GM13977 (cell line): ENCODE measurements at regions not wholly inside any gene's neighbourhood (a gene's known extent, or its start where the extent isn't known, plus 50 kb on each side); places are given as distances from the start of the nearest gene placed in this dataset.
"Not testable (repeated sequence)": the region's sequence is repeated elsewhere in the genome, so short reads cannot be mapped to it uniquely, and the experiment has no call there.

Experiments used
- DNase-seq: peaks from one replicate; pipeline ENCODE4 v3.0.0; 2012; ENCODE audit warnings: low spot score
- in situ Hi-C: fragments of 300-500 bp; cut with MboI; formaldehyde crosslinking; loops from one replicate; pipeline ENCODE4 v1.12.0; 2022; ENCODE audit warnings: low sequenced_read_pairs, low pct_unique_long_range_greater_than_20kb, mixed read lengths, inconsistent platforms; ENCODE audit not compliant: unreplicated experiment
- TF ChIP-seq, protein P1 (sequence below): IDR thresholded peaks from 2 replicates; pipeline ENCODE4 v1.5.1; 2012; ENCODE audit warnings: mild to moderate bottlenecking, control low read depth; ENCODE audit not compliant: insufficient read depth; ENCODE audit errors: extremely low read depth, missing control alignments

DNA sequence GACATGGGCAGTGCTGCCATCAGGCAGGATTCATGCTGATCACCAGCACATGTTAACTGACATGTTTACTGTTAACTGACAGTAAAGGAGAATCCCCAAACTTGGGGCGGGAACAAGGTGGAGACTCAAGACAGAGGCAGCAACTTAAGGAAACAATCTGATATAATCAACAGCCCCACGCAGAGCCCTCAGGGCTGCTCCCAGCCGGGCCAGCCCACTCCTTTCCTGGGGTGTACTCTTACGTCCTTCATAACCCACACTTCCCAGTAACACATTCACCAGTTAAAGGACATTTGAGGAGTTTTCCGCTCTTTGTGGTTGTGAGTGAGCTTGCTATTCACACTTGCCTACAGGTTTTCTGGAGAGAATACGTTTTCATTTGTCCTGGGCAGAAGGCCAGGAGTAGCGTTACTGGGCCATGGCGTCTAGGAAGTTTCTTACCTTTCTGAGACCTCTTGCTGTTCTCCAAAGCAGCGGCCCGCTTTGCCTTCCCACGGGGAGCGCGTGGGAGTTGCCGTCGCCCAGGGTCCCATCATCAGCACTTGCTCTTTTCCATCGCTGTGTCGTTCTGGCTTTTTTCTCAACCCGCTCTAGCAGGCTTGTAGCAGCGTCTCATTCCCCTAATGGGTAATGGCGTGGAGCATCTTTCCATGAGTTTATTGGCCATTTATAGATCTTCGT, 56.4 kb downstream of the FOXF2 start:
- in situ Hi-C loops, result no loop called here
- TF ChIP-seq, protein P1, sequence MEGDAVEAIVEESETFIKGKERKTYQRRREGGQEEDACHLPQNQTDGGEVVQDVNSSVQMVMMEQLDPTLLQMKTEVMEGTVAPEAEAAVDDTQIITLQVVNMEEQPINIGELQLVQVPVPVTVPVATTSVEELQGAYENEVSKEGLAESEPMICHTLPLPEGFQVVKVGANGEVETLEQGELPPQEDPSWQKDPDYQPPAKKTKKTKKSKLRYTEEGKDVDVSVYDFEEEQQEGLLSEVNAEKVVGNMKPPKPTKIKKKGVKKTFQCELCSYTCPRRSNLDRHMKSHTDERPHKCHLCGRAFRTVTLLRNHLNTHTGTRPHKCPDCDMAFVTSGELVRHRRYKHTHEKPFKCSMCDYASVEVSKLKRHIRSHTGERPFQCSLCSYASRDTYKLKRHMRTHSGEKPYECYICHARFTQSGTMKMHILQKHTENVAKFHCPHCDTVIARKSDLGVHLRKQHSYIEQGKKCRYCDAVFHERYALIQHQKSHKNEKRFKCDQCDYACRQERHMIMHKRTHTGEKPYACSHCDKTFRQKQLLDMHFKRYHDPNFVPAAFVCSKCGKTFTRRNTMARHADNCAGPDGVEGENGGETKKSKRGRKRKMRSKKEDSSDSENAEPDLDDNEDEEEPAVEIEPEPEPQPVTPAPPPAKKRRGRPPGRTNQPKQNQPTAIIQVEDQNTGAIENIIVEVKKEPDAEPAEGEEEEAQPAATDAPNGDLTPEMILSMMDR, result no peak
- DNase-seq, result no peak

DNA sequence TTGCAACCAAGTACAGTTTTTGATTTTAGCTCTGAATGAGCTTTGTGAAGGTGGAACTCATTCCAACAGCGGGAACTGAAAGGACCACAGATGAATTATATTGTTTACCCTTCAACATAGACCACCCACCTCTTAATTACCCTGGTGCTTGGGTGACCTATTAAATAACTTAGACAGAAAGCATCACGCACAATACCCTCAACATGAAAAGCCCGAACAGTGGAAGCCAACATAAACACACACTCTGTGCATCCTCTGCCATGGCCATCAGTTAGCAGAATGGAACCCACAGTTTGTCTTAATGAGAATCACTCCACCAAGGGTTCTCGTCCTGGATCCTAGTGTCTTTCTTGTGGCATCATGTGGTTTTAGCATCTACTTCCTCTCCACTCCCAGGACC, 60.5 kb downstream of the FOXF2 start:
- in situ Hi-C loops, result no loop called here
- TF ChIP-seq, protein P1, result no peak
- no peak for DNase-seq

DNA sequence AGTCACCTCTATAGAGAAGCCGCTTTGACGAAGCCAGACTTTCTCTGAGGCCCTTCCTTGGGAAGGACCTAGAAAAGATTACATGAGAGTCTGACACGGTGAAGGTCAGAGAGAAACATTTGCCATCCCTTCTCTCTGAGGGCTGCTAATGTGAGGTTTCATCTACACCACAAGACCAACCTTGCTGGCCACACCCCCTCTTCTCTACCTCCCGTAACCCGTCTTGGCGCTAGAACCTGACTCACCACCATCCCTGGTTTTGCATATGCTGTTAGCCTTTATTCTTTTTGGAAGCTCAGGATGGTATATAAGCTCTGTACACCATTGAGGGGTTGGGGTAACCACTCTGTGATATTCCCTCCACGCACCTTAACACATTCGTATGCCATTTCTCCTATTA, 63.6 kb downstream of the FOXF2 start:
- in situ Hi-C loops, result no loop called here
- DNase-seq, result no peak
- TF ChIP-seq, protein P1, result no peak

DNA sequence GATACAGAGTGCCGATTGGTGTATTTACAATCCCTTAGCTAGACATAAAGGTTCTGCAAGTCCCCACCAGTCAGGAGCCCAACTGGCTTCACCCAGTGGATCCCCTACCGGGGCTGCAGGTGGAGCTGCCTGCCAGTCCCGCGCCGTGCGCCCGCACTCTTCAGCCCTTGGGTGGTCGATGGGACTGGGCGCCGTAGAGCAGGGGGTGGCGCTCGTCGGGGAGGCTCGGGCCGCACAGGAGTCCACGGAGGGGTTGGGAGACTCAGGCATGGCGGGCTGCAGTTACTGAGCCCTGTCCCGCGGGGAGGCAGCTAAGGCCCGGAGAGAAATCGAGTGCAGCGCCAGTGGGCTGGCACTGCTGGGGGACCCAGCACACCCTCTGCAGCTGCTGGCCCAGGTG, 67.4 kb downstream of the FOXF2 start:
- in situ Hi-C loops, result not testable (repeated sequence)

DNA sequence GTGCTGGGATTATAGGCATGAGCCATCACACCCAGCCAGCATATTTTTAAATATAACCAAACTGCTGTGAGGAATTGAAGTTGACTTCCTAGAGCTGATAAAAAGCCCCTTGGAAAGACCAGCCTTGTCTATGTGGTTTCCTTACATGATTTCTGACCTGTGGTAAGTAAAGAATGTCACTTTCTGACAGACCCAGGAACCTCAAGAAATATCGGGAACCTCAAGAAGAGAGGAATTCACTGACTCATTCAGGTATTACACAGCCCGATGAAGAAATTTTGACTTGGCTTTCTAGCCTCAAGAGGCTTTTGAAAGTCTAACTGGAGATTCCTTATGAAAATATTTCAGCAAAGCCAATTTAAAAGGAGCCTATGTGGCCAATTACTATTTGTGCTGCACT, 71.8 kb downstream of the FOXF2 start:
- DNase-seq, result no peak
- in situ Hi-C loops, result no loop called here
- TF ChIP-seq, protein P1, result no peak

More for the DNA sequence above, 67.4 kb downstream of the FOXF2 start:
- DNase-seq, result not testable (repeated sequence)

DNA sequence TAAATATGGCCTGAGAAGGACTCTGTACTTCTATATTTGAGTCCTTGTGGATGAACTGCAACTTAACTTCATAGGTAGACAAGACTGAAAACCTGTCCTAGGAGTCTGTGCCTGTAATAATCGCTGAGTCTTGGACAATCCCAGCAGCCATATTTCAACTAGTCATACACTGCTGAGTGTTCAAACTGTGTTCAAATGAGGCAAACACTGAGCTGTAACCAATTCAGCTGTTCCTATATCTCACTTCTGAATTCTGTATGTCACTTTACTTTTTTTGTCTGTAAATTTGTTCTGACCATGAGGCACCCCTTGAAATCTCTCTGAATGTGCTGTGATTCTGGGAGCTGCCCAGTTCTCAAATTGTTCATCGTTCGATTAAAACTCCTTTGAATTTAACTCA, 72.4 kb downstream of the FOXF2 start:
- no peak for DNase-seq
- TF ChIP-seq, protein P1, result no peak
- in situ Hi-C loops, result no loop called here

DNA sequence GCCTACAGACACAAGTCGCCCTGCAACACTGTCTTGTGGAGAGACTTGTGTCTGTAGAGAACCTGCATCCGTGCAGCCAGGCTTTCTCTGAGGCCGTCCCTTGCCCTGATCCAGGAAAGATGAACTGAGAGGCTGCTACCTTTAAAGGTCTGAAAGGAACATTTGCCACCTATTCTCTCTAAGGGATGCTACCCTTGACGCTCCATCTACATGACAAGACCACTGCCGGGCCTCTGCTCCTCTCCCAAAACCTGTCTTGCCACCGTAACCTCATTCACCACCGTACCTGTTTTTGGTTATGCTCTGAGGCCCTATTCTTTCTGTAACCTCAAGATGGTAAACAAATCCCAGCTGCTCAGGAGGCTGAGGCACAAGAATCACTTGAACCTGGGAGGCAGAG, 73.9 kb downstream of the FOXF2 start:
- DNase-seq, result no peak
- TF ChIP-seq, protein P1, result no peak
- in situ Hi-C loops, result no loop called here
